H1 (cell line): ENCODE measurements at regions not wholly inside any gene's neighbourhood (a gene's known extent, or its start where the extent isn't known, plus 50 kb on each side); places are given as distances from the start of the nearest gene placed in this dataset.

Experiments
- CTCF ChIA-PET: fragments of 300-600 bp; sonication (Branson Sonifier 250); formaldehyde crosslinking; loops from one replicate; lab custom pipeline; 2021; ENCODE audit not compliant: partially characterized antibody; lab: Charles Lee
- POLR2A ChIA-PET: fragments of 300-600 bp; sonication (Branson Sonifier 250); formaldehyde crosslinking; loops from one replicate; lab custom pipeline; 2021; ENCODE audit warnings: inconsistent platforms; ENCODE audit not compliant: partially characterized antibody; lab: Charles Lee
- DNase-seq, 2 experiments: peaks; one replicate each; pipeline versions ENCODE4 v3.0.0 to v3.0.0-alpha.2; 2010 to 2022; ENCODE audit warnings: low spot score in 2 of 2, low read depth in 1 of 2, mixed read lengths in 1 of 2
- FAIRE-seq: peaks from 2 replicates; lab custom pipeline; 2011; peaks lifted over from hg19 to GRCh38; lab: Jason Lieb, UNC
- H2AFZ ChIP-seq: 2 replicates; pipeline ENCODE4 v1.8.1; 2012; ENCODE audit warnings: low read length, inconsistent platforms
- H2AK5ac ChIP-seq: 2 replicates; pipeline ENCODE4 v1.6.1; 2013; ENCODE audit warnings: low read depth, low read length
- H2BK120ac ChIP-seq: replicated peaks from 2 replicates; pipeline ENCODE3; 2013; ENCODE audit warnings: low read depth, low read length, inconsistent platforms
- H2BK12ac ChIP-seq: 2 replicates; pipeline ENCODE4 v1.6.1; 2013; ENCODE audit warnings: low read depth, low read length
- H2BK15ac ChIP-seq: 2 replicates; pipeline ENCODE4 v1.6.1; 2013; ENCODE audit warnings: low read length
- H2BK20ac ChIP-seq: 2 replicates; pipeline ENCODE4 v1.6.1; 2013; ENCODE audit warnings: low read length
- H2BK5ac ChIP-seq: 2 replicates; pipeline ENCODE4 v1.6.1; 2013; ENCODE audit warnings: low read depth, low read length
- H3K14ac ChIP-seq: 2 replicates; pipeline ENCODE4 v1.6.1; 2013; ENCODE audit warnings: inconsistent platforms; ENCODE audit not compliant: insufficient read length
- H3K18ac ChIP-seq: 2 replicates; pipeline ENCODE4 v1.6.1; 2013; ENCODE audit warnings: low read length; ENCODE audit errors: extremely low read depth
- H3K23ac ChIP-seq: 2 replicates; pipeline ENCODE4 v1.6.1; 2013; ENCODE audit warnings: inconsistent platforms; ENCODE audit not compliant: insufficient read length
- H3K23me2 ChIP-seq: 2 replicates; pipeline ENCODE4 v1.6.1; 2013; ENCODE audit warnings: low read depth, low read length
- H3K27ac ChIP-seq: 2 replicates; pipeline ENCODE4 v1.6.1; 2011; ENCODE audit warnings: low read depth, low read length, inconsistent platforms
- H3K27me3 ChIP-seq, 4 experiments: replicated peaks in 1 of 4; 1 replicate in 1 of 4; 2 replicates in 3 of 4; pipeline versions ENCODE4 v1.6.1 to v1.8.1; 2011 to 2013; ENCODE audit warnings: low read length in 3 of 4, mild to moderate bottlenecking in 3 of 4, inconsistent platforms in 2 of 4, mixed read lengths in 2 of 4, moderate library complexity in 1 of 4; ENCODE audit not compliant: control insufficient read depth in 3 of 4, insufficient read depth in 3 of 4; ENCODE audit errors: extremely low read depth in 1 of 4
- H3K36me3 ChIP-seq, 4 experiments: 2 replicates each; pipeline versions ENCODE4 v1.6.1 to v1.8.1; 2011 to 2013; ENCODE audit warnings: mild to moderate bottlenecking in 4 of 4, low read length in 3 of 4, moderate library complexity in 2 of 4, control low read depth in 1 of 4, inconsistent platforms in 1 of 4; ENCODE audit not compliant: insufficient read depth in 4 of 4, control insufficient read depth in 2 of 4
- H3K4ac ChIP-seq: replicated peaks from 2 replicates; pipeline ENCODE3; 2013; ENCODE audit warnings: low read length, low read depth, mixed read lengths, inconsistent platforms; ENCODE audit not compliant: insufficient read length
- H3K4me1 ChIP-seq, 4 experiments: replicated peaks in 1 of 4; 1 replicate in 1 of 4; 2 replicates in 3 of 4; pipeline versions ENCODE4 v1.6.1 to v1.8.1; 2011 to 2013; ENCODE audit warnings: low read length in 3 of 4, inconsistent platforms in 2 of 4, mixed read lengths in 1 of 4; ENCODE audit not compliant: insufficient read depth in 4 of 4, control insufficient read depth in 3 of 4
- H3K4me2 ChIP-seq, 2 experiments: 2 replicates each; pipeline versions ENCODE4 v1.6.1 to v1.8.1; 2011 to 2013; ENCODE audit warnings: low read depth in 2 of 2, low read length in 2 of 2, control low read depth in 1 of 2, inconsistent platforms in 1 of 2, mild to moderate bottlenecking in 1 of 2; ENCODE audit not compliant: insufficient read depth in 1 of 2
- H3K4me3 ChIP-seq, 4 experiments: fragments of 200-600, 300-600 bp in 1 of 4; sonication (generic), shearing (Covaris generic), sonication (Bioruptor Twin) in 1 of 4; 2 replicates each; pipeline versions ENCODE4 v1.5.1 to v1.8.1; 2011 to 2016; ENCODE audit warnings: low read length in 4 of 4, low read depth in 3 of 4, control low read depth in 2 of 4, inconsistent platforms in 2 of 4, mild to moderate bottlenecking in 2 of 4, mixed read lengths in 1 of 4, moderate library complexity in 1 of 4; ENCODE audit not compliant: insufficient read depth in 2 of 4; ENCODE audit errors: extremely low read depth in 1 of 4
- H3K56ac ChIP-seq: replicated peaks from 2 replicates; pipeline ENCODE3; 2013; ENCODE audit warnings: low read depth, mild to moderate bottlenecking, mixed read lengths, low read length, inconsistent platforms; ENCODE audit not compliant: insufficient read length
- H3K79me1 ChIP-seq: 2 replicates; pipeline ENCODE4 v1.6.1; 2013; ENCODE audit warnings: low read depth, low read length, control low read depth
- H3K79me2 ChIP-seq, 2 experiments: 2 replicates each; pipeline versions ENCODE4 v1.6.1 to v1.8.1; 2012 to 2013; ENCODE audit warnings: low read length in 2 of 2, mild to moderate bottlenecking in 2 of 2, inconsistent platforms in 1 of 2; ENCODE audit not compliant: insufficient read depth in 2 of 2, control insufficient read depth in 1 of 2
- H3K9ac ChIP-seq, 4 experiments: replicated peaks in 1 of 4; 1 replicate in 1 of 4; 2 replicates in 3 of 4; pipeline versions ENCODE4 v1.6.1 to v1.8.1; 2011 to 2013; ENCODE audit warnings: low read depth in 3 of 4, low read length in 3 of 4, control low read depth in 2 of 4, mild to moderate bottlenecking in 2 of 4, moderate library complexity in 2 of 4, inconsistent platforms in 1 of 4; ENCODE audit errors: extremely low read depth in 1 of 4
- H3K9me3 ChIP-seq, 2 experiments: 2 replicates each; pipeline versions ENCODE4 v1.6.1 to v1.8.1; 2012 to 2013; ENCODE audit warnings: mild to moderate bottlenecking in 2 of 2, moderate library complexity in 2 of 2, control low read depth in 1 of 2, inconsistent platforms in 1 of 2, low read depth in 1 of 2, low read length in 1 of 2, mixed read lengths in 1 of 2; ENCODE audit not compliant: insufficient read depth in 2 of 2
- H4K20me1 ChIP-seq, 2 experiments: replicated peaks in 1 of 2; 2 replicates each; pipeline versions ENCODE3 to v1.8.1; 2011 to 2013; ENCODE audit warnings: inconsistent platforms in 2 of 2, low read length in 2 of 2, mild to moderate bottlenecking in 1 of 2; ENCODE audit not compliant: insufficient read depth in 2 of 2, control insufficient read depth in 1 of 2
- H4K5ac ChIP-seq: 2 replicates; pipeline ENCODE4 v1.6.1; 2013; ENCODE audit warnings: low read length, low read depth, mixed read lengths, inconsistent platforms; ENCODE audit not compliant: insufficient read length
- H4K8ac ChIP-seq: 2 replicates; pipeline ENCODE4 v1.8.0; 2013; ENCODE audit warnings: mild to moderate bottlenecking, moderate library complexity, low read length, inconsistent platforms; ENCODE audit not compliant: insufficient read depth; ENCODE audit errors: extremely low read depth
- H4K91ac ChIP-seq: replicated peaks from 2 replicates; pipeline ENCODE3; 2013; ENCODE audit warnings: low read length, mixed read lengths, inconsistent platforms; ENCODE audit not compliant: insufficient read length
- BCL11A ChIP-seq, 2 experiments: IDR thresholded peaks; one replicate each; pipeline ENCODE4 v1.6.1; 2011; ENCODE audit warnings: low read depth in 2 of 2, low read length in 2 of 2, mild to moderate bottlenecking in 2 of 2
- EZH2 ChIP-seq: fragments of 200-600 bp; sonication (generic); IDR thresholded peaks from 2 replicates; pipeline ENCODE4 v1.7.1; 2012; ENCODE audit warnings: low read depth, mild to moderate bottlenecking, moderate library complexity, low read length, inconsistent platforms; ENCODE audit not compliant: severe bottlenecking
- JUND ChIP-seq: IDR thresholded peaks from 2 replicates; pipeline ENCODE4 v1.6.1; 2011; ENCODE audit warnings: mild to moderate bottlenecking, improper control_type of control experiment, low read length
- KDM5A ChIP-seq: fragments of 200-600 bp; IDR thresholded peaks from 2 replicates; pipeline ENCODE4 v1.7.1; 2012; ENCODE audit warnings: mild to moderate bottlenecking, low read length, inconsistent platforms, mixed read lengths
- PHF8 ChIP-seq: fragments of 200-600 bp; sonication (generic); conservative IDR thresholded peaks from 2 replicates; pipeline ENCODE4 v1.7.1; 2012; ENCODE audit warnings: low read depth, mild to moderate bottlenecking, inconsistent platforms, low read length, moderate library complexity
- WGBS, 2 experiments: shearing (Covaris generic) in 1 of 2; methylation state at CpG; one replicate each; pipeline versions ENCODE4 v1.1.6 to v1.1.7; 2013 to 2015; ENCODE audit warnings: low lambda C conversion rate in 2 of 2, mixed read lengths in 2 of 2, inconsistent platforms in 1 of 2, low coverage in 1 of 2, missing lambda C conversion rate in 1 of 2; ENCODE audit not compliant: insufficient replicate concordance in 2 of 2, insufficient coverage in 1 of 2, insufficient read length in 1 of 2; ENCODE audit errors: extremely low coverage in 1 of 2, missing lambda C conversion rate in 1 of 2; 5-methylcytosine and 5-hydroxymethylcytosine counted together

GRCh38 chr6:139521338-139521737, 146.9 kb upstream of the CITED2 start:
- H2BK15ac ChIP-seq = no peak overlapping the region
- H2AFZ ChIP-seq = no peak overlapping the region
- H3K27ac ChIP-seq = no peak overlapping the region
- H4K5ac ChIP-seq = no peak overlapping the region
- no peaks in the 10 kb centered on the region for H3K79me2 ChIP-seq
- H3K9ac ChIP-seq = no peak overlapping the region
- H3K4me3 ChIP-seq = no peak overlapping the region
- H3K36me3 ChIP-seq = 0 out of 8 replicates have a peak, but pooled peaks cover 0 to 1% (median 0%) of the 10 kb centered on the region in 4 experiments
- H2AK5ac ChIP-seq = no peak overlapping the region
- H3K23me2 ChIP-seq = no peaks in the 10 kb centered on the region
- 87% methylated on average over 3 of the region's 3 CpGs; no CpG with 5 or more reads in 1 of the 2 experiments for WGBS, 2 experiments
- H3K4me2 ChIP-seq = no peak overlapping the region
- no peak overlapping the region for H3K23ac ChIP-seq
- TF ChIP-seq KDM5A (no peak), JUND (no peak), BCL11A (IDR thresholded peaks at IDR 0.05; ENCODE audit: low read depth in 2 of 2, low read length in 2 of 2) (no peak), PHF8 (no peak), EZH2 (no peak)
- no peak overlapping the region for H2BK5ac ChIP-seq
- no peak overlapping the region for H2BK12ac ChIP-seq
- no peak overlapping the region for H3K56ac ChIP-seq
- no peak overlapping the region for H2BK120ac ChIP-seq
- no peak overlapping the region for H4K91ac ChIP-seq
- no peak overlapping the region for H4K8ac ChIP-seq
- no peaks in the 10 kb centered on the region for H3K4me1 ChIP-seq
- no peak for FAIRE-seq
- H3K9me3 ChIP-seq = no peaks in the 10 kb centered on the region
- DNase-seq = no peak
- H3K18ac ChIP-seq = no peak overlapping the region
- ChIA-PET POLR2A (no interaction called here), CTCF (no interaction called here)
- H3K79me1 ChIP-seq = no peaks in the 10 kb centered on the region
- H3K14ac ChIP-seq = no peak overlapping the region
- no peaks in the 10 kb centered on the region for H4K20me1 ChIP-seq
- no peak overlapping the region for H3K4ac ChIP-seq
- H2BK20ac ChIP-seq = no peak overlapping the region
- no peaks in the 10 kb centered on the region for H3K27me3 ChIP-seq
